HepG2 (cell line): ENCODE measurements at regions not wholly inside any gene's neighbourhood (a gene's known extent, or its start where the extent isn't known, plus 50 kb on each side); places are given as distances from the start of the nearest gene placed in this dataset.

Source experiments
- ATAC-seq: fragments of 200-7000 bp; cut with Tn5 transposase; 3 replicates; pipeline ENCODE4 v1.9.1; 2020; ENCODE audit warnings: mild to moderate bottlenecking, moderate library complexity
- BruUV-seq: library from RNA; stranded (reverse); fragments of 400-500 nt; replicated peaks from 2 replicates; lab custom pipeline; 2021; lab: Mats Ljungman, UMichigan
- CTCF ChIA-PET: fragments of 300-600 bp; formaldehyde crosslinking; extraction: SDS; loops from one replicate; lab custom pipeline; 2021; ENCODE audit warnings: low total read pairs, inconsistent platforms, low intra/inter-chr PET ratio; lab: Yijun Ruan, JAX
- POLR2A ChIA-PET: fragments of 350-600 bp; sonication (Branson Sonifier 250); formaldehyde crosslinking; loops from one replicate; lab custom pipeline; 2020; ENCODE audit warnings: antibody characterized with exemption, inconsistent platforms; lab: Yijun Ruan, JAX
- DNase-seq: peaks from one replicate; pipeline ENCODE4 v3.0.0-alpha.2; 2015; ENCODE audit warnings: low spot score
- FAIRE-seq: peaks from 3 replicates; lab custom pipeline; 2011; peaks lifted over from hg19 to GRCh38; lab: Jason Lieb, UNC
- H2AFZ ChIP-seq: one replicate; pipeline ENCODE4 v1.6.1; 2011; ENCODE audit warnings: low read length, inconsistent platforms
- H3K27ac ChIP-seq: fragments of 300-600 bp; 3 replicates; pipeline ENCODE4 v1.8.0; 2011; ENCODE audit warnings: mixed run types, mild to moderate bottlenecking, mixed read lengths, low read length, inconsistent platforms; ENCODE audit not compliant: insufficient read depth; ENCODE audit errors: extremely low read length
- H3K27me3 ChIP-seq, 2 experiments: fragments of 200-600 bp in 1 of 2; 2 replicates in 1 of 2; 3 replicates in 1 of 2; pipeline versions ENCODE4 v1.6.0 to v1.8.0; 2011; ENCODE audit warnings: low read length in 2 of 2, mild to moderate bottlenecking in 2 of 2, moderate library complexity in 2 of 2, inconsistent platforms in 1 of 2; ENCODE audit not compliant: insufficient read depth in 2 of 2, control insufficient read depth in 1 of 2
- H3K36me3 ChIP-seq, 2 experiments: fragments of 200-600 bp in 1 of 2; replicated peaks in 1 of 2; 2 replicates in 1 of 2; 3 replicates in 1 of 2; pipeline versions ENCODE4 v1.5.1 to v1.8.0; 2011; ENCODE audit warnings: low read length in 2 of 2, inconsistent platforms in 1 of 2; ENCODE audit not compliant: insufficient read depth in 2 of 2, control insufficient read depth in 1 of 2
- H3K4me1 ChIP-seq: 2 replicates; pipeline ENCODE4 v1.5.1; 2012; ENCODE audit warnings: low read length, inconsistent platforms; ENCODE audit not compliant: insufficient read depth
- H3K4me2 ChIP-seq: 2 replicates; pipeline ENCODE4 v1.6.0; 2011; ENCODE audit warnings: low read depth, low read length, inconsistent platforms
- H3K4me3 ChIP-seq, 3 experiments: fragments of 200-600 bp in 1 of 3; sonication (generic), shearing (Covaris generic) in 1 of 3; replicated peaks in 1 of 3; 2 replicates each; pipeline ENCODE4 v1.5.1; 2011 to 2016; ENCODE audit warnings: low read length in 3 of 3, inconsistent platforms in 2 of 3, low read depth in 2 of 3, mild to moderate bottlenecking in 2 of 3, control low read depth in 1 of 3, mixed read lengths in 1 of 3; ENCODE audit not compliant: insufficient read depth in 1 of 3
- H3K79me2 ChIP-seq: one replicate; pipeline ENCODE4 v1.6.1; 2011; ENCODE audit warnings: low read length, inconsistent platforms; ENCODE audit not compliant: insufficient read depth
- H3K9ac ChIP-seq: 2 replicates; pipeline ENCODE4 v1.6.0; 2011; ENCODE audit warnings: mild to moderate bottlenecking, low read depth, low read length, inconsistent platforms; ENCODE audit not compliant: insufficient read depth
- H3K9me3 ChIP-seq: 2 replicates; pipeline ENCODE4 v1.5.1; 2012; ENCODE audit warnings: mild to moderate bottlenecking, low read length
- H4K20me1 ChIP-seq: 2 replicates; pipeline ENCODE4 v1.6.0; 2011; ENCODE audit warnings: inconsistent platforms, mild to moderate bottlenecking, low read length, moderate library complexity; ENCODE audit not compliant: insufficient read depth
- ATM ChIP-seq: fragments of 450-650 bp; IDR thresholded peaks from 2 replicates; pipeline ENCODE4 v1.7.1; 2017; ENCODE audit warnings: mild to moderate bottlenecking, borderline replicate concordance
- BORCS8-MEF2B ChIP-seq: sonication (generic); formaldehyde crosslinking; IDR thresholded peaks from 2 replicates; pipeline ENCODE4 v1.8.0; 2022; ENCODE audit warnings: mild to moderate bottlenecking, missing genetic modification reagents
- GATAD1 ChIP-seq: IDR thresholded peaks from 2 replicates; pipeline ENCODE4 v1.6.1; 2016; ENCODE audit warnings: missing genetic modification reagents, missing compliant biosample characterization
- KAT7 ChIP-seq: IDR thresholded peaks from 2 replicates; pipeline ENCODE4 v1.6.1; 2018; ENCODE audit warnings: borderline replicate concordance, missing compliant biosample characterization
- MEIS2 ChIP-seq: sonication (generic); formaldehyde crosslinking; IDR thresholded peaks from 2 replicates; pipeline ENCODE4 v1.9.0; 2021; ENCODE audit warnings: mild to moderate bottlenecking, missing genetic modification reagents
- NR2C2 ChIP-seq: sonication (generic); formaldehyde crosslinking; IDR thresholded peaks from 2 replicates; pipeline ENCODE4 v1.4.0; 2020; ENCODE audit warnings: missing genetic modification reagents, mild to moderate bottlenecking, moderate library complexity, borderline replicate concordance
- NR2F6 ChIP-seq, 2 experiments: IDR thresholded peaks; 2 replicates each; pipeline ENCODE4 v1.6.1; 2016; ENCODE audit warnings: antibody characterized with exemption in 1 of 2, mild to moderate bottlenecking in 1 of 2
- RBFOX2 ChIP-seq: fragments of 200-400 bp; formaldehyde crosslinking; IDR thresholded peaks from 2 replicates; pipeline ENCODE4 v1.6.1; 2017; ENCODE audit warnings: low read depth, mild to moderate bottlenecking, low read length
- ZFP1 ChIP-seq: IDR thresholded peaks from 2 replicates; pipeline ENCODE4 v1.6.1; 2016
- ZIK1 ChIP-seq: sonication (generic); formaldehyde crosslinking; IDR thresholded peaks from 2 replicates; pipeline ENCODE4 v1.5.0; 2020; ENCODE audit warnings: mild to moderate bottlenecking, low read depth, missing genetic modification reagents, borderline replicate concordance
- ZNF142 ChIP-seq: sonication (generic); formaldehyde crosslinking; IDR thresholded peaks from 2 replicates; pipeline ENCODE4 v1.4.0; 2020; ENCODE audit warnings: missing genetic modification reagents
- ZNF256 ChIP-seq: sonication (generic); formaldehyde crosslinking; conservative IDR thresholded peaks from 2 replicates; pipeline ENCODE4 v1.4.0; 2020; ENCODE audit warnings: missing genetic modification reagents
- ZNF530 ChIP-seq: sonication (generic); formaldehyde crosslinking; IDR thresholded peaks from 2 replicates; pipeline ENCODE4 v1.5.0; 2020; ENCODE audit warnings: low read depth, mild to moderate bottlenecking, missing genetic modification reagents
- ZNF883 ChIP-seq: sonication (generic); formaldehyde crosslinking; IDR thresholded peaks from 2 replicates; pipeline ENCODE4 v1.5.1; 2020; ENCODE audit warnings: mild to moderate bottlenecking, missing genetic modification reagents; ENCODE audit errors: not compliant biosample characterization
- ZSCAN25 ChIP-seq: sonication (generic); formaldehyde crosslinking; IDR thresholded peaks from 2 replicates; pipeline ENCODE4 v1.8.0; 2022; ENCODE audit warnings: mild to moderate bottlenecking, missing genetic modification reagents
- WGBS: methylation state at CpG from one replicate; pipeline ENCODE4 v1.1.6; 2017; ENCODE audit warnings: low lambda C conversion rate; 5-methylcytosine and 5-hydroxymethylcytosine counted together
- in situ Hi-C: cut with HindIII; loops from 2 replicates; pipeline ENCODE4 v1.10.0; 2017; ENCODE audit warnings: low pct_unique_long_range_greater_than_20kb; ENCODE audit not compliant: extremely low pct_ligation_motif_present
- intact Hi-C: fragments of 100-400 bp; cut with micrococcal nuclease; formaldehyde crosslinking; loops from one replicate; pipeline ENCODE4 v1.10.0; 2022; ENCODE audit not compliant: unreplicated experiment

GRCh38 chr5:54835647-54836046, 149.7 kb downstream of the ESM1 start:
- CTCF ChIA-PET: no interaction called here
- no peak overlapping the region for H3K27ac ChIP-seq
- no peaks in the 10 kb centered on the region for H4K20me1 ChIP-seq
- H3K4me3 ChIP-seq: no peak overlapping the region
- DNase-seq (no peak), FAIRE-seq (no peak), ATAC-seq (no peak)
- no peaks in the 10 kb centered on the region for H3K4me1 ChIP-seq
- POLR2A ChIA-PET: no interaction called here
- H3K27me3 ChIP-seq: no peaks in the 10 kb centered on the region
- no TSS peak for BruUV-seq
- H3K9ac ChIP-seq: no peak overlapping the region
- no peak overlapping the region for H3K4me2 ChIP-seq
- H3K36me3 ChIP-seq: no peaks in the 10 kb centered on the region
- H2AFZ ChIP-seq: no peak overlapping the region
- H3K79me2 ChIP-seq: no peaks in the 10 kb centered on the region
- intact Hi-C loops (no loop called here), in situ Hi-C loops (no loop called here)
- TF ChIP-seq NR2F6 (IDR thresholded peaks at IDR 0.05): no peak
- TF ChIP-seq NR2F6 (CRISPR knock-in tag; IDR thresholded peaks at IDR 0.05): no peak
- no peak for TF ChIP-seq ZNF530 (CRISPR knock-in tag)
- no peak for TF ChIP-seq ZSCAN25 (CRISPR knock-in tag)
- 27% methylated on average over 2 of the region's 2 CpGs for WGBS
- no peaks in the 10 kb centered on the region for H3K9me3 ChIP-seq

- intact Hi-C loops: no loop called here
- Histone ChIP-seq H3K27ac (no peak overlapping the region), H3K9me3 (no peaks in the 10 kb centered on the region), H3K79me2 (no peaks in the 10 kb centered on the region), H3K4me3 (no peak overlapping the region), H3K9ac (no peak overlapping the region), H2AFZ (no peak overlapping the region), H4K20me1 (no peaks in the 10 kb centered on the region), H3K4me2 (no peak overlapping the region), H3K36me3 (no peaks in the 10 kb centered on the region), H3K27me3 (no peaks in the 10 kb centered on the region), H3K4me1 (no peaks in the 10 kb centered on the region)
- ChIA-PET POLR2A (no interaction called here), CTCF (no interaction called here)
- ATAC-seq (no peak), FAIRE-seq (no peak), DNase-seq (no peak)
- BruUV-seq: no TSS peak
- WGBS: 26% methylated on average over 9 of the region's 9 CpGs
- in situ Hi-C loops: no loop called here
- TF ChIP-seq ZNF883 (CRISPR knock-in tag) (no peak), KAT7 (CRISPR knock-in tag) (no peak), MEIS2 (CRISPR knock-in tag) (no peak), NR2C2 (CRISPR knock-in tag) (no peak), RBFOX2 (no peak), ATM (no peak), ZNF256 (CRISPR knock-in tag) (no peak), BORCS8-MEF2B (CRISPR knock-in tag) (no peak), ZFP1 (CRISPR knock-in tag) (no peak), GATAD1 (CRISPR knock-in tag) (no peak), ZNF142 (CRISPR knock-in tag) (no peak), ZIK1 (CRISPR knock-in tag) (no peak)
Measured at GRCh38 chr5:54834121-54834842, 151.1 kb downstream of the ESM1 start.
